SKM-1 (cell line): ENCODE measurements at regions not wholly inside any gene's neighbourhood (a gene's known extent, or its start where the extent isn't known, plus 50 kb on each side); places are given as distances from the start of the nearest gene placed in this dataset.

Experiments used
- DNase-seq: peaks from one replicate; lab custom pipeline; 2025; ENCODE audit not compliant: unreplicated experiment; lab: John Stamatoyannopoulos, UW

DNA sequence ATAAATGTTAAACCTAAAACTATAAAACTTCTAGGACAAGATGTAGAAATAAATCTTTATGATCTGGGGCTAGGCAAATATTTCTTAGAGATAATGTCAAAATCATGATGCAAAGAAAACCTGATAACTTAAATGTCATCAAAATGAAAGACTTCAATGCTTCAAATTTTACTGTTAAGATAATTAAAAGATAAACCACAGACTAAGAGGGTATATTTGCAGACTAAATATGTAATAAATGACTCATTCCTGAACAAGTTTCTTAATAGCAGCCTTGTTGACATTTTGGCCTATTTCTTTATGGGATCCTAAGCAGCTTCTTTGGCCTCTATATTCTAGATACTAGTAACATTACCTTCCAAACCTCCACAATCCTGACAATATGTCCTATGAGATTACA is 2878.3 kb upstream of the PCDH20 start:
- DNase-seq = no peak

DNA sequence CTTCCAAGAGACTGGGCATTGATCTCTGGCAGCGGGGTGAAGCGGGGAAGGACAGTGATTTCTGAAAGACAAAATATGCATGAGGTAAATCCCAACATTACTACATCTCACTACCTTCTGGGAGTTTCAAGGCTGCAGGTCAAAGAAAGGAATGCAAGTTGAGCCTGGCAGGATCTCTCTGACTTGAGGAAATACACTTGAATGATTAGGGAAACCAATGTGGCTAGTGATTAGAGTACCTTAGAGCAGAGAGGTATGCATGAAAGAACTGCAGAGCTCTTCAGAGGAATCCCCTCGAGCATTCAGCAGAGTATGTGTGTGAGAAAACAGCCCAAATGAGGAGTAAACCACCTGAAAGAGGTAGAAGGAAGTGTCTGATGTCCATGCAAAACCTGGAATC is 2874.1 kb upstream of the PCDH20 start:
- DNase-seq = no peak

DNA sequence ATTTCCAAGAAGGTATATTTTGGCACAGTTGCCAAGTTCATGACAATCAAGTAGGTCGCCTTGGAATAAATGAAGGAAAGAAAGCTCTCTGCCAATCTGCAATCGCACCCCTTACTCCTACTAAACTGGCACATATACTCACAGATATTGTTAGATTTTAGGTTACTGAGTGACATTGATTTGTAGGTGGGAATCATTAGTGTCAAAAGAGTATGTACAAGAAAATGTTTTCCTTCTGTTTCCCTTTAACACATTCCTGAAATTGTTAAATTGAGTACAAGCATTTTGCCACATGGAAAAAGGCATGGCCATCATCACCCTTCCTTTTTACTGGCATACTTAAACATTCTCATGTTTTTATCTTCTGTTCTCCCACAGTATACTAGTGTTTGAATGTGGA is 2868.3 kb upstream of the PCDH20 start:
- no peak for DNase-seq

DNA sequence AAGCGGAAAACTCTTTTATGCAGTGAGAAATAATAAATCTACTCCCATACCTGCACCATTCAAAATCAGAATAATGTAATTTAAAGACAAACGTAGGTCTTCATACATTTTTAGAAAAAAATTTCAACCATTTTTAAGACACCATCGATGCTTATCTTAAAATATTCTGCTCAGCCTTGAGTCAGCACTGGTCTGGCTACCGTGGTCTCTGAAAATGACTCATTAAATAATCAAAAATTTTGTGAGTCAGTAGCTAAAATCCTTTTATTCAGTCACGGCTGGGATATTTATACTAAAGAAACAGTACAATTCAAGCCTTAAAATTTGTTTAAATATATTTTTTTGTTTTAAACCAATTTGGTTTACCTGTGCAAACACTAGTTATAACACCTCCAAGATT is 2862.8 kb upstream of the PCDH20 start:
- no peak for DNase-seq

DNA sequence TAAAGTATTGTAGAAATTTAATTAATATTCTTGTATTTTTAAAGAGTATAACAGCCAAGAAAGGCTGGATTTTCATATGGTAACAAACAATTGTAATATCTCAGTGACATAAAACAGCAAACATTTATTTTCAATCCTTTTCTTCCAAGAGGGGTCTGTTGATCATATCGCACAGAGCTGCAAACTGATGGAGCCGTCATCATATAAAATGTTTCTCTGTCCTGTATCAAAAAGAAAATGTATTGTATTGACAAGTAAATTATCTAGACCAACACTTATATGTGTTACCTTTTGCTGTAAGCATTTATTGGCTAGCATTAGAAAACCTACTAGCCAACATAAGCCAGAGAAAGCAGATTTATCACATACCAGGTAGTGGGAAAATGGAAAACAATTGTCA is 2861.4 kb upstream of the PCDH20 start:
- DNase-seq = no peak

DNA sequence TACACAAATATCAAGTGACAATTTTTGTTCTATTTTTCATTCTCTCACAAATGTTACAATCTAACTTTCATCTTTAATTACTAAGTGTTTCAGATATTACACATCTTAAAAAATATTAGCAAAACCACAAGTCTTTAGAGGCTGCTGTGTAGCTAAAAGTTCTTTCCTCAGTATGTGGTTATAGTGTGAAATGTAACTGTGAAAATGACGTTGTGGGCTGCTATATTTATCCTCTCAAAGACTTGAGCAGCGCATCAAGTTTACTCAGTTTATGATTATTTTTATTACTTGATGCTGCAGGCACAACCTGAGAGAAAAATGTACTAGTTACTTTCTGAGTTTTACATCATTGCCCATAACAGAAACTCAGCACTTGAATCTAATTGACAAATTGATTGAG is 2860.6 kb upstream of the PCDH20 start:
- DNase-seq = no peak

DNA sequence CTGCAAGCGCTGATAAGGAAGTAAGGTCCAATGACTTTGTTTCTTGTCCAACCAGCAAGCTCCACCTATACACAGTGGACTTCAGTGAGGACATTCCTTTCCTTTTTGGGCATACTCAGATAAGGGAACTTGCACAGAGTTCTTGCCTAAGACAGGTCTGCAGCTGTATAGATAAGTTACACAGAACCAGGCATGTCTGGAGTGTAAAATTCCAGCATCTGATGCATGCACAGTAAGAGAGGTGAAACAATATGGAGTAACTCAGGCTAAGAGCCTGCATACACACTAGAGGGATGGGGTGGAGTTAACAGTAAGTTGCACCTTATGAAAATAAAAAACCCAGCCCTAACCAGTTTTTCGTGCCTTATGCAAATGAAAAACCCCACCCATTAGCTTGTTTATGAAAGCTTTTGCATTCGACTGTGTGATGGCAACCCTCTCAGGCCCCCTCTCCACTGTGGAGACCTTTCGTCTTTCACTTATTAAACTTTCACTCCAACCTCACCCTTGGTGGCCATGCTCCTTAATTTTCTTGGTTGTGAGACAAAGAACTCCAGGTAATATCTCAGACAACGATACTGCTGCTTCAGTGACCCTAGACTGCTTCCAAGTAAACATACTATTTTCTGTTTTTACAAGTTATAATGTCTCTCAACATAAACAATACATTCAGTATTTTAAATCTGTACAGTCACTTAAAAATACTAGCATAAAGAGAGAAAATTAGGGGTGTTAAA is 2859.0 kb upstream of the PCDH20 start:
- DNase-seq = no peak

DNA sequence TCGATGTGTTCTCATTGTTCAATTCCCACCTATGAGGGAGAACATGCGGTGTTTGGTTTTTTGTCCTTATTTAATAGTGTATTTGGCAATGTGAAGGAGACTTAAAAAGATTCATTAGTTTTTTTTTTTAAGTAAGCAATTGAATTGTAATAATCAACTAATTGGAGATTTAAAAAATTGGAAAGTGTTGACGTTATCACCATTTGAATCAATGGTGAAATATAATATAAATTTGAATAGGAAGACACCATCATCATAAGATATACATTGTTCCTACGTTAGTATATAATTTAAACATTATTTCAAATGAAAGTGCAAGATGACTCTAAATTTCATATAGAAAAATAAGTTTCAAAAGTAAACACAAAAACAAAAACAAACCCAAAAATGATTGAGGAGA is 2858.1 kb upstream of the PCDH20 start:
- no peak for DNase-seq

DNA sequence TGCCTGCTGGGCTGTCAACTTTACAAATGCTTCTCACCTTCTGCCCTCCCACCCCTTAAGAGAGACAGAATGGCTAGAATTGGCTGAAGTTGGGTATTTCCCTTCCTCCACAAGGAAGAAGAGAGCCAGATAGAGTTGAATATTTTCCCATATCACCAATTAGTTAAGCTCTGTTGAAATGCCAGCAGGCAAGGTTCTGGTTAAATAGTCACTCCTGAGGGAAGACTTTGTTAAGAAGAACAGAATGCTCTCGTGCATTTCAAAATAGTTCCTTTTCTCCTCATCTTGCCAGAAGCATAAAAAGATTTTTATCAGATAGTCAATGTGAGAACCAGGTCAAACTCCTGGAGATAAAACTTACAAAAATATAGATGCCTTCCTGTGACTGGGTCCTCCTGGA is 2857.0 kb upstream of the PCDH20 start:
- no peak for DNase-seq

DNA sequence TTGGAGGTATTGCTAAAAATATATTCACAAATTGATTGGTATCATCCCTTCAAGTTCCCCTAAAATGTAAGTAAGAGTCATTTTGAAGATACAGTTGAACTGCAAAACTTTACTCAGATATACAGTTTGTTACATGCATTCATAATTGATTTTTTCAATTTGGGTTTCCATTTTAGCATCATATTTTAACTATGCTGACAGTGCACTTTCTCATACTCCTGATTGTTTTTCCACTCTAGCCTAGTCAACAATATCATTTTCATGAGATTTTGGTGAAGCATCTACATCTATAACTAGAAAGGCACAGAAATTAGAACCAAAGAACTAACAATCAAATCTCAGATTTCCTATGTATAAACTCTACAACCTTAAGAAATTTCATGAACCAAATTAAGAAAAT is 2850.4 kb upstream of the PCDH20 start:
- DNase-seq = no peak

DNA sequence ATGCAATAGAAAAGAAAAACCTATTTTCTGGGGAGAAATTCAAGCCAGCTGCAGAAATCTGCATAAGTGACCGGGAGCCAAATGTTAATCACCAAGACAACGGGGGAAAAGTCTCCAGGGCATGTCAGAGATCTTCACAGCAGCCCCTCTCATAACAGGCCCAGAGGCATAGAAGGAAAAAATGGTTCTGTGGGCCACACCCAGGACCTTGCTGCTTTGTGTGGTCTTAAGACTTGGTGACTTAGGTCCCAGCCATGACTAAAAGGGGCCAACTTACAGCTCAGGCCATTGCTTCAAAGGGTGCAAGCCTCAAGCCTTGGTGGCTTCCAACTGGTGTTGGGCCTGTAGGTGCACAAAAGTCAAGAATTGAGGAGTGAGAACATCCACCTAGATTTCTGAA is 2847.6 kb upstream of the PCDH20 start:
- DNase-seq = no peak

DNA sequence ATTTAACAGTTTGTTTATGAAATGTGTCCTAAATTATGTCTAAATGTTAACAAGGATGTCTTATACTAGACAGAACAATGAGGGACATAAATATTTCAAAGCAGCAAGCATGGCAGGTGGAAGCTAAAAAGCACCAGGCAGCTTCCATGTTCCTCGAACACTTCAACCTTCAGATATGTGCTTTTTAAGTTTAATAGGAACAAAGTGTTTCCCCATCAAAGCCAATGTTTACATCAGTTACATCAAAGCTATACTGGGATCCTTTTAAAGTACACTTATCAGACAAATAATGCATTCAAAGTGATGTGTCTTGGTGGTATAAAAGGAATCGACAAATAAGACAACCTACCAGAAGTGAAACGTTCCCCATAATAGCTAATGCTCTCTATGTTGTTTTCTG is 2841.1 kb upstream of the PCDH20 start:
- no peak for DNase-seq

DNA sequence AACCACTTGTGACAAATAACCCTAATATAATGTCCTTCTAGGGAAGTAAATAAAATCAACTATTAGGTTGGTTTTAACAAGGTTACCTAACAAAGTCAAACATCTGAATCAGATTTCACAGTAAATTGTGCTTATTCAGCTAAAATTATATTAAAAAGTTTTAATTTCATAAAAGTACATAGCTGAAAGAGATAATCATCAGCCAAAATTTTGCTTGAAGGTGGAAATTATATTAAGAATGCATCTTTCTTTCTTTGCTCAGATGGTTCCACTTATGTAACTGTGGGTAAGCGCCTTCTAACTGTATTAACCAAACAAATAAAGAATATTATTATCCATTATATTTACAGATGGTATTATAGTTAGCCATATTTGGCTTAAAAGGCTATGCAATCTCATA is 2840.3 kb upstream of the PCDH20 start:
- DNase-seq = no peak

DNA sequence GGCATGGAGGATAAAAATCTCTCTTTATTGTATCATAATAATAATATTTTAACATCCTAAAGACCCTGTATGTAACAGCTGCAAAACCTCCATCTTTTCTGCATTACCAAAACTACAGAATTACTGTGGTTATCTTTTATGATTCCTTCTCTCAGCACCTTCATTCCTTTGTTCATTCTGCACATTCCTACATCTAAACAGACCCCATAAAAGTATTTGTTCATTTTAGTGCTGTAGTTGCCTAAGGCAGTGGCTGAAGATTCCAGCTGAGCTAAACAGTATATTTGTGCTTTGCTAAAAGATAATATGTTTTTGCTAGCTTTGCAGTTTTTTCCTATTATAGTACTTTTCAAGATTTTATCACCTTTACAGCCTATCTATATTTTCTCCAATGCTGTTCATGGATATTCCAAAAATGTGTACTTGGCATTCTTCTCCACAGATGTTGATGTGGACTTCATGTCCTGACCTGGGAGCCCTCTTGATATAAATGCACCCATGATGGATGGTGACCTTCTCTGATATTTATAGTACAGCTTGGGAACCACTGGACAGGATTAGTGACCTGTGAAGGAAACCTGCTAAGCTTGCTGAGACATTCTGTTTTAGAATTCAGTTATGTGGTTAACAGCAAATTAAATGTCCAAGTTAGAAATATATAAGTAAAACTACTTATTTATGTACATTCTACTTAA is 2832.9 kb upstream of the PCDH20 start:
- no peak for DNase-seq

DNA sequence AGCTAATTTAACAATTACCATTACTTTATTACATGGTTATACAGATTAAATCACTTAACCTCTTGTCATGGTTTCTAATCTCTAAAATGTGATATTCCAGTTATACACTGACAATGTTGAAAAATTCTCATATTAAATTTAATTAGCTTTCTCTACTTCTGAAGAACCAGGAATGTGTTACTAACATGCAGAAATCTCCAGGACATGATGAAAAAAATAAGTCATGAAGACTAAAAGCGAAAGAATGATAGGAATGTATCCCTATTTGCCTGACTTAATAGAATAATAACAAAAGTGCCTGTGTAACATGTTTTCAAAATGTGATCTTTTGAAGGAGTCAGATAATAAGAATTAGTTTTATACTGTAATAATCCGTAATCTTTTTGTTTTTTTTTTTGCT is 2823.7 kb upstream of the PCDH20 start:
- no peak for DNase-seq

DNA sequence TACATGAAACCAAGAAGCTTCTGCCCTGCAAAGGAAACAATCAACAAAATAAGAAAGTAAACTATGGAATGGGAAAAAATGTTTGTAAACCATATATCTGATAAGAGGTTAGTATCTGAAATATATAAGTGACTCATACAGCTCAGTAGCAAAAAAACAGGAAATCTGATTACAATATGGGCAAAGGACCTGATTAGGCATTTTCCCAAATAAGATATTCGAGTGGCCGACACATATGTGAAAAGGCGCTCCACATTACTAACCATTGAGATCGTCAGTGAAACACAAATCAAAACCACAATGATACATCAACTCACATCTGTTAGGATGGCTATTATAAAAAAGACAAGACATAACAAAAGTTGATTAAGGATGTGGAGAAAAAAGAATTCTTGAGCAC is 2818.6 kb upstream of the PCDH20 start:
- no peak for DNase-seq

DNA sequence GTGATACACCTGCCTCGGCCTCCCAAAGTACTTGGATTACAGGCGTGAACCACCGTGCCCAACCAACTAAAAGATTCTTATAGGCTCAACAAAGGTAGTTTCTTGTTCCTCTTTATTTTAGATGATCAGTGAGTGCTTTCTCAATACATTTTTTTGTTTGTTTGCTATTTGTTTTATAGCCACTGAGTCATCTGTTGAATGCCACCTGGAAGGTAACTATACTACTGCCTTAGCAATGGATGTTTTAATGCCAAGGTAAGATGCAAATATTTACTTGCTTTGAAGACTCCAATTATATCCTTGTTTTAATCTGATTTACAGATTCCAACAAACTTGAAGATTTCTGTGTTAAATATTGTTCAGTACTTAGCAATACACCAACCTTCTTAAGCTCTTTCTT is 2807.4 kb upstream of the PCDH20 start:
- no peak for DNase-seq

DNA sequence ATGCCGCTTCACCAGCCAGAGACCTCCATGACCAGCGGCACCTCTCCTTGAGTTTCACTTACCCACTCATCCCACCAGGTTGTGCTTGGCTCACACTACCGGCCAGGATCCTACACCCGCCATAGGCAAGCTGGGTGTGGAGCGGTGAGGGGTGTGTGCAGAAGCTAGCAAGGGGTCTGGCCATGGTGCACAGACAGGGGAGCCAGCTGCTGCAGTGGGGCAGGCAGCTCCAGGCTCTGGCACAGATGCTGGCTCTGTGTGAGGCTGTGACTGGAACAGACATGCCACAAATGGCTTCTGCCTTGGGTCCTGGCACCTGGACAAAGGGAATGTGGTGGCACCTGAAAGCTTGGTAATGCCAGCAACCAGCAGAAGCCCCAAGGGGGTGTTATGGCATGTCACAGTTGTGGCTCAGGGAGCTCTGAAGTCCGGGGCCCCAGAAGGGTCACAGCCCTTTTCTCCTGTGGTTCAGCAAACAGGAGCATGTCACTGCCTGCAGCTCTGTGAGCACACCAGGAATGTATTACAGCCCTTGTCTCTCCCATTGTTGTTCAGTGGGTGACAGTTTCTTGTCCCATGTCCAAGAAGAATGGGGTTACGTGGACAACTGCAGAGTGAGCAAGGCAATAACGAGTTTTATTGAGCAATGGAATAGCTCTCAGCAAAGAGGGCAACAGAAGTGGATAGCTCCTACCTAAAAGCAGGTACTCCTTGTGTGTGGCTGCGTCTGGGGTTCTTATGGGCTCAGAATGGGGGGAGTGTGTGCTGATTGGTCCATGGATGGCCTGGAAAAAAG is 2791.0 kb upstream of the PCDH20 start:
- no peak for DNase-seq

DNA sequence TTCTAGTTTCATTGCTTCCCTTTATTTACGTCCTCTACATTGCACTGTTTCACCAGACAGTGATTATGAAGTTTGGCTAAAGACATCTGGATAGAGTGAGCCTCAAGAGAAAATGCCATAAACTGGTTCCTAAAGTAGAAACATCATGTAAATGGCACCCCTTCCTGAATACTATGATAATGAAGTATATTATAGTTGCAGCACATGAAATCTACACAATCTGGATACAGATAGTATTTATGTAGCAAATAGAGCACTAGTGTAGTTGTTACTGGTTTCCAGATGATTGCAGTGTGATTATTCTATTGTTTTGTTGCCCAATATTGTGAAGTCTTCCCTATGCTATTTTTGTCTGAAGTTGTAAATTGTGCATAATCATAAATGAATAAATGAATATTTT is 2786.9 kb upstream of the PCDH20 start:
- DNase-seq = no peak

DNA sequence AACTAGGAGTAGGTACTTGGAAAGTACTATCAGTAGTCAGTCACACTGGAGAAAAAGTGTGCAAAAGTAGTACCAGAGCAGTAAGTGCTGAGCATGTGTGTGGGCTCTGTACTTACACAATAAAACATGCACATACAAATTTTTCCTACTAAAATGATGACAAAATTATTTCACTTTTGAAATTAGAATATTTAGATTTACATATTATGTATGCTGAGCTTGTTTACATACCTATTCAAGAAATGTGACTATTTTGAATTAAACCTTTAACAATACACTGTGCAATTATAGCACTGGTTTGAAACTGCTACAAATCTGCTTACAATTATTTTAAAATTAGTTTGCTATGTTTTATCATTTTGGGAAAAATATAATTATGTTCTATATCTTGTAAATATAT is 2781.6 kb upstream of the PCDH20 start:
- no peak for DNase-seq

DNA sequence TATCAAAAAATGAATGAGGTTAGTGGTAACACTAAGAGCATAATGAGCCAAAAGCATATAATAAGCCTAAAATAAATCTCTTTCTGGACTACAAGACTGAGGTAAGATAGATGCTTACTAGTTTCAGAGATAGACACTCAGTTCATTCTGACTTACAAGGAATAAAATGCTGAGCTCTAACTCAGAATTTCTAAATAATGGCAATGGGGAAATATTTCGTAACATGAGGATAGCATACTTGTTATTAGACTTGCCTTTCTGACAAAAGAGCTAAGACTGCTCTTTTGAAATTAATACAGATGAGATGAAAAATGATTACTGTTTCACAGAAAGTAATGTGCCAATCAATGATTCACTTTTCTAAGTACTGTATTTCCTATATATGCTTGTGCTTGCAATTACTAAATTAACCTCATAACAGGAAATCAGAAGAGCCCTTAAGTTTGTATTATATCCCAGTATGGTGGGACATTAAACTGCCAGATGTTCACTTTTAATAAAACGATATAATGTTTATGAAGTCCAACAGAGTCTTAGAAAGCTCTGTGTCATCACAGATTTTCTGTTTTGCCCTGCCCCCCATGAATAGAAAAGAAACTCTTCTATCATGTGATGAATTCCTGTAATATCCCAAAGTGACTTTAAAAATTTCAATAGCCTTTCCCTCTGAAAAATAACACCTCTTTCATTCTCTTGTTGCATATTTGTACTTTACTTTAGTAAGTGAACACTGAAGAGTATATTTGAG is 2771.0 kb upstream of the PCDH20 start:
- DNase-seq = no peak
